BE2C (cell line): ENCODE measurements at regions not wholly inside any gene's neighbourhood (a gene's known extent, or its start where the extent isn't known, plus 50 kb on each side); places are given as distances from the start of the nearest gene placed in this dataset.

Experiments
- DNase-seq: peaks from one replicate; pipeline ENCODE4 v3.0.0-alpha.2; 2020
- H3K27me3 ChIP-seq: fragments of 250-450 bp; sonication (Bioruptor Pico); 2 replicates; pipeline ENCODE4 v1.5.1; 2020; ENCODE audit warnings: mild to moderate bottlenecking
- H3K36me3 ChIP-seq: fragments of 250-450 bp; sonication (Bioruptor Pico); 2 replicates; pipeline ENCODE4 v1.5.1; 2020; ENCODE audit warnings: mild to moderate bottlenecking
- H3K4me1 ChIP-seq: fragments of 250-450 bp; sonication (Bioruptor Pico); 2 replicates; pipeline ENCODE4 v1.5.1; 2020
- H3K4me3 ChIP-seq: 2 replicates; pipeline ENCODE4 v1.5.1; 2011; ENCODE audit warnings: low read depth, low read length
- H3K9me3 ChIP-seq: fragments of 250-450 bp; sonication (Bioruptor Pico); 2 replicates; pipeline ENCODE4 v1.5.1; 2020
- CTCF ChIP-seq: IDR thresholded peaks from 2 replicates; pipeline ENCODE4 v1.5.1; 2012; ENCODE audit warnings: mild to moderate bottlenecking, low read depth, low read length

- TF ChIP-seq CTCF: no peak
- Histone ChIP-seq H3K36me3 (no peaks in the 10 kb centered on the region), H3K4me3 (no peak overlapping the region), H3K4me1 (peaks cover 8% of the 10 kb centered on the region), H3K9me3 (no peaks in the 10 kb centered on the region), H3K27me3 (no peaks in the 10 kb centered on the region)
- no peak for DNase-seq
These were observed 296.6 kb downstream of the TTLL7 start for GRCh38 chr1:83702356-83702755.

- Histone ChIP-seq H3K27me3 (no peaks in the 10 kb centered on the region), H3K9me3 (no peaks in the 10 kb centered on the region), H3K4me1 (peaks cover 12% of the 10 kb centered on the region), H3K4me3 (no peak overlapping the region), H3K36me3 (no peaks in the 10 kb centered on the region)
- no peak for DNase-seq
- TF ChIP-seq CTCF: no peak
These were observed 297.6 kb downstream of the TTLL7 start for GRCh38 chr1:83701355-83701754.

GRCh38 chr1:83698644-83699043, 300.3 kb downstream of the TTLL7 start:
- no peaks in the 10 kb centered on the region for H3K36me3 ChIP-seq
- no peaks in the 10 kb centered on the region for H3K9me3 ChIP-seq
- no peaks in the 10 kb centered on the region for H3K27me3 ChIP-seq
- no peak for TF ChIP-seq CTCF
- no peak overlapping the region for H3K4me3 ChIP-seq
- no peak for DNase-seq
- H3K4me1 ChIP-seq: peaks cover 16% of the 10 kb centered on the region

- Histone ChIP-seq H3K27me3 (no peaks in the 10 kb centered on the region), H3K4me1 (peaks cover 16% of the 10 kb centered on the region), H3K4me3 (no peak overlapping the region), H3K9me3 (no peaks in the 10 kb centered on the region), H3K36me3 (no peaks in the 10 kb centered on the region)
- no peak for DNase-seq
- no peak for TF ChIP-seq CTCF
These were observed 301.0 kb downstream of the TTLL7 start for GRCh38 chr1:83697961-83698360.

GRCh38 chr1:83697220-83697619, 301.7 kb downstream of the TTLL7 start:
- H3K4me1 ChIP-seq: peaks cover 19% of the 10 kb centered on the region
- H3K36me3 ChIP-seq: no peaks in the 10 kb centered on the region
- H3K4me3 ChIP-seq: no peak overlapping the region
- no peak for TF ChIP-seq CTCF
- DNase-seq: no peak
- no peaks in the 10 kb centered on the region for H3K27me3 ChIP-seq
- H3K9me3 ChIP-seq: no peaks in the 10 kb centered on the region

- no peak for TF ChIP-seq CTCF
- Histone ChIP-seq H3K9me3 (no peaks in the 10 kb centered on the region), H3K36me3 (no peaks in the 10 kb centered on the region), H3K4me3 (no peak overlapping the region; the same call in 1 of the 2 replicates), H3K4me1 (peaks cover 20% of the 10 kb centered on the region), H3K27me3 (no peaks in the 10 kb centered on the region)
- no peak for DNase-seq
These were observed 304.5 kb downstream of the TTLL7 start for GRCh38 chr1:83694449-83694848.
